SK-N-MC (cell line): ENCODE measurements at regions not wholly inside any gene's neighbourhood (a gene's known extent, or its start where the extent isn't known, plus 50 kb on each side); places are given as distances from the start of the nearest gene placed in this dataset.

Source experiments
- EZH2 ChIP-seq: fragments of 200-600 bp; sonication (generic); IDR thresholded peaks from one replicate; pipeline ENCODE4 v1.6.1; 2017; ENCODE audit warnings: antibody characterized with exemption
- POLR2AphosphoS5 ChIP-seq: IDR thresholded peaks from 2 replicates; pipeline ENCODE4 v1.6.1; 2012; ENCODE audit warnings: mild to moderate bottlenecking, low read depth, low read length, borderline replicate concordance

- TF ChIP-seq EZH2 (no peak), POLR2AphosphoS5 (no peak)
Measured at GRCh38 chr1:5516756-5517155, 475.5 kb downstream of the NPHP4 start.
